Mesothelial cell of epicardium (in vitro differentiated cells): ENCODE measurements at regions not wholly inside any gene's neighbourhood (a gene's known extent, or its start where the extent isn't known, plus 50 kb on each side); places are given as distances from the start of the nearest gene placed in this dataset.

Experiments
- DNase-seq, 2 experiments: peaks; one replicate each; pipeline ENCODE4 v3.0.0; 2021; ENCODE audit warnings: low spot score in 2 of 2; ENCODE audit not compliant: unreplicated experiment in 2 of 2
- H3K27ac Mint-ChIP-seq: 2 replicates; pipeline ENCODE4 v1.8.0; 2021; ENCODE audit warnings: mixed read lengths
- H3K27me3 Mint-ChIP-seq: 2 replicates; pipeline ENCODE4 v1.8.0; 2021; ENCODE audit warnings: low read depth, mixed read lengths
- H3K36me3 Mint-ChIP-seq: 2 replicates; pipeline ENCODE4 v1.8.0; 2021; ENCODE audit warnings: mixed read lengths
- H3K4me1 Mint-ChIP-seq: 2 replicates; pipeline ENCODE4 v1.8.0; 2021; ENCODE audit warnings: mixed read lengths
- H3K4me3 Mint-ChIP-seq: 2 replicates; pipeline ENCODE4 v1.8.0; 2021; ENCODE audit warnings: mild to moderate bottlenecking, moderate library complexity, mixed read lengths
- H3K9me3 Mint-ChIP-seq: 2 replicates; pipeline ENCODE4 v1.8.0; 2021; ENCODE audit warnings: mixed read lengths
- CTCF ChIP-seq: fragments of 200-600 bp; sonication (generic); IDR thresholded peaks from one replicate; pipeline ENCODE4 v1.5.0; 2021; ENCODE audit warnings: antibody characterized with exemption; ENCODE audit not compliant: unreplicated experiment

GRCh38 chr10:100618091-100618615, 82.4 kb downstream of the HIF1AN start:
- H3K4me1 Mint-ChIP-seq = no peaks in the 10 kb centered on the region
- no peak overlapping the region for H3K4me3 Mint-ChIP-seq
- DNase-seq = no peak
- no peak for TF ChIP-seq CTCF
- peaks cover 95% of the 10 kb centered on the region for H3K27me3 Mint-ChIP-seq
- H3K9me3 Mint-ChIP-seq = no peaks in the 10 kb centered on the region
- no peak overlapping the region for H3K27ac Mint-ChIP-seq
- H3K36me3 Mint-ChIP-seq = no peaks in the 10 kb centered on the region

GRCh38 chr10:100618632-100619255, 83.0 kb downstream of the HIF1AN start:
- Mint-ChIP-seq H3K9me3 (no peaks in the 10 kb centered on the region), H3K27ac (no peak overlapping the region), H3K36me3 (no peaks in the 10 kb centered on the region), H3K27me3 (peaks cover 95% of the 10 kb centered on the region), H3K4me3 (no peak overlapping the region), H3K4me1 (no peaks in the 10 kb centered on the region)
- no peak for DNase-seq
- TF ChIP-seq CTCF = no peak

GRCh38 chr10:100620087-100620835, 84.5 kb downstream of the HIF1AN start:
- no peaks in the 10 kb centered on the region for H3K4me1 Mint-ChIP-seq
- H3K27me3 Mint-ChIP-seq = peaks cover 94% of the 10 kb centered on the region

GRCh38 chr10:100621360-100622205, 85.8 kb downstream of the HIF1AN start:
- Mint-ChIP-seq H3K4me3 (no peak overlapping the region), H3K27ac (no peak overlapping the region), H3K4me1 (no peaks in the 10 kb centered on the region), H3K27me3 (peaks cover 94% of the 10 kb centered on the region), H3K9me3 (no peaks in the 10 kb centered on the region), H3K36me3 (no peaks in the 10 kb centered on the region)
- DNase-seq = no peak
- TF ChIP-seq CTCF = no peak

More at GRCh38 chr10:100620087-100620835, 84.5 kb downstream of the HIF1AN start:
- TF ChIP-seq CTCF = no peak
- no peak for DNase-seq
- no peak overlapping the region for H3K27ac Mint-ChIP-seq
- no peak overlapping the region for H3K4me3 Mint-ChIP-seq
- no peaks in the 10 kb centered on the region for H3K36me3 Mint-ChIP-seq
- no peaks in the 10 kb centered on the region for H3K9me3 Mint-ChIP-seq

- no peak overlapping the region for H3K4me3 Mint-ChIP-seq
- H3K27me3 Mint-ChIP-seq = peaks cover 93% of the 10 kb centered on the region
- H3K4me1 Mint-ChIP-seq = no peaks in the 10 kb centered on the region
- no peaks in the 10 kb centered on the region for H3K9me3 Mint-ChIP-seq
- H3K27ac Mint-ChIP-seq = no peak overlapping the region
- TF ChIP-seq CTCF = no peak
- no peaks in the 10 kb centered on the region for H3K36me3 Mint-ChIP-seq
- no peak for DNase-seq
Observed at GRCh38 chr10:100622946-100623345, 87.2 kb downstream of the HIF1AN start.
